Right lobe of liver (tissue), 6 donors: ENCODE measurements at regions not wholly inside any gene's neighbourhood (a gene's known extent, or its start where the extent isn't known, plus 50 kb on each side); places are given as distances from the start of the nearest gene placed in this dataset.

ENCODE experiments used
- ATAC-seq, 4 donors: fragments of 200-7000 bp; cut with Tn5 transposase; one replicate each; pipeline ENCODE4 v1.9.1; 2020; ENCODE audit warnings: mild to moderate bottlenecking in 4 of 4, moderate library complexity in 4 of 4
- DNase-seq, 3 donors: peaks; one replicate each; pipeline ENCODE4 v3.0.0-alpha.2; 2020
- H3K27ac ChIP-seq, 3 donors: fragments of 200-600 bp; one replicate each; pipeline ENCODE4 v1.8.0; 2022
- H3K27me3 ChIP-seq, 2 donors: fragments of 200-600 bp; one replicate each; pipeline ENCODE4 v1.8.0; 2022
- H3K36me3 ChIP-seq, 4 donors: fragments of 200-600 bp; sonication (generic) in 1 of 4; one replicate each; pipeline versions ENCODE4 v1.5.1 to v1.8.0; 2017 to 2022; ENCODE audit warnings: control low read depth in 1 of 4
- H3K4me1 ChIP-seq, 4 donors: fragments of 200-600 bp; sonication (generic) in 1 of 4; one replicate each; pipeline versions ENCODE4 v1.5.1 to v1.8.0; 2017 to 2022; ENCODE audit warnings: control low read depth in 1 of 4
- H3K4me3 ChIP-seq, 3 donors: fragments of 200-600 bp; one replicate each; pipeline ENCODE4 v1.8.0; 2022
- H3K9me3 ChIP-seq, 4 donors: fragments of 200-600 bp; sonication (generic) in 1 of 4; one replicate each; pipeline versions ENCODE4 v1.5.1 to v1.8.0; 2017 to 2022; ENCODE audit warnings: control low read depth in 1 of 4
- CTCF ChIP-seq, 4 donors: fragments of 200-600 bp in 3 of 4; fragments of 450-650 bp in 1 of 4; IDR thresholded peaks; one replicate each; pipeline versions ENCODE4 v1.5.1 to v1.8.0; 2016 to 2022; ENCODE audit warnings: antibody characterized with exemption in 4 of 4, mild to moderate bottlenecking in 2 of 4
- POLR2A ChIP-seq: fragments of 450-650 bp; IDR thresholded peaks from one replicate; pipeline ENCODE4 v1.6.1; 2017; ENCODE audit warnings: antibody characterized with exemption, mild to moderate bottlenecking
- WGBS: methylation state at CpG from one replicate; pipeline ENCODE4 v1.1.6; 2018; ENCODE audit warnings: low coverage, low lambda C conversion rate; ENCODE audit not compliant: insufficient coverage; ENCODE audit errors: missing lambda C conversion rate; 5-methylcytosine and 5-hydroxymethylcytosine counted together
- intact Hi-C, 2 donors: fragments of 100-400 bp; cut with DNase I; formaldehyde crosslinking; loops; one replicate each; pipeline versions ENCODE4 v1.11.2 to v1.14.1; 2022
- donor health status: DM: no; HTN: yes; CAD: no.
- donor health status: DM: no; HTN: no; CAD: no.
- donor health status: DM: no; HTN: no; CAD: no.
- donor health status: DM: no; HTN: yes; CAD: no.
- donor health status: DM: no; HTN: yes; CAD: no.

GRCh38 chrX:35665311-35665710 lies 132.8 kb upstream of the MAGEB16 start:
- H3K4me3 ChIP-seq, result no peak overlapping the region
- H3K27ac ChIP-seq, result no peak overlapping the region
- H3K4me1 ChIP-seq, result no peaks in the 10 kb centered on the region
- DNase-seq (no peak), ATAC-seq (no peak)
- no peaks in the 10 kb centered on the region for H3K9me3 ChIP-seq
- H3K36me3 ChIP-seq, result no peaks in the 10 kb centered on the region
- H3K27me3 ChIP-seq, result no peaks in the 10 kb centered on the region
- TF ChIP-seq POLR2A, result no peak
- TF ChIP-seq CTCF (IDR thresholded peaks at IDR 0.05), result no peak
- intact Hi-C loops, result no loop called here

GRCh38 chrX:35670889-35671288 lies 127.3 kb upstream of the MAGEB16 start:
- no peak for TF ChIP-seq POLR2A
- TF ChIP-seq CTCF (IDR thresholded peaks at IDR 0.05), result no peak
- H3K36me3 ChIP-seq, result no peaks in the 10 kb centered on the region
- H3K4me1 ChIP-seq, result no peaks in the 10 kb centered on the region
- no peak overlapping the region for H3K27ac ChIP-seq
- H3K27me3 ChIP-seq, result no peaks in the 10 kb centered on the region
- intact Hi-C loops, result no loop called here
- no peak for DNase-seq
- WGBS, result 67% methylated on average over 5 of the region's 5 CpGs
- no peak overlapping the region for H3K4me3 ChIP-seq
- no peaks in the 10 kb centered on the region for H3K9me3 ChIP-seq
- ATAC-seq, result no peak

DNA sequence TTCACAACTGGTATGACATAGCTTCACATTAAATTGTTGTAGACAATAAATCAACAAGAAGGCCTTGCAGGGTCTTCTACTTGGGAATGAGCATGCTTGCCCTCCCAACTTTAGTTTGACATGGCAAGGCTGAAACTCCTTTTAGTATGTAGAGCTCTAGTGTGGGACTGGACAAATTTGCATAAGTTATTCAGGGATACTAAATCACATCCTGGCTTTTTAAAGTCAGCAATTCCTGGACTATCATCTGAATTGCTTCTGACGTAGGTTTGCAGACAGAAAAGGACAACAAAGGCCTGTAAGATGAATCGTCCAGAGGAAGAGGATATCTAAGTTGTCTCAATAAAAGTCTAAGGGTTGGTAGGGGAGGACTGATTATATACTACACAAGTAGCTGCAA lies 123.0 kb upstream of the MAGEB16 start:
- H3K4me3 ChIP-seq, result no peak overlapping the region
- WGBS, result 19% methylated on average over 2 of the region's 2 CpGs
- H3K4me1 ChIP-seq, result no peaks in the 10 kb centered on the region
- ATAC-seq (no peak), DNase-seq (no peak)
- no peak overlapping the region for H3K27ac ChIP-seq
- intact Hi-C loops, result no loop called here
- H3K36me3 ChIP-seq, result no peaks in the 10 kb centered on the region
- no peaks in the 10 kb centered on the region for H3K27me3 ChIP-seq
- TF ChIP-seq POLR2A (no peak), CTCF (IDR thresholded peaks at IDR 0.05) (no peak)
- H3K9me3 ChIP-seq, result no peaks in the 10 kb centered on the region

- Histone ChIP-seq H3K36me3 (no peaks in the 10 kb centered on the region), H3K27ac (no peak overlapping the region), H3K4me3 (no peak overlapping the region), H3K27me3 (no peaks in the 10 kb centered on the region), H3K4me1 (no peaks in the 10 kb centered on the region), H3K9me3 (no peaks in the 10 kb centered on the region)
- DNase-seq (no peak), ATAC-seq (no peak)
- 69% methylated on average over 3 of the region's 3 CpGs for WGBS
- intact Hi-C loops, result no loop called here
- TF ChIP-seq CTCF (IDR thresholded peaks at IDR 0.05) (no peak), POLR2A (no peak)
Observed at GRCh38 chrX:35680940-35681346, 117.2 kb upstream of the MAGEB16 start.

- H3K9me3 ChIP-seq, result no peaks in the 10 kb centered on the region
- ATAC-seq (no peak), DNase-seq (no peak)
- H3K4me3 ChIP-seq, result no peak overlapping the region
- H3K4me1 ChIP-seq, result no peaks in the 10 kb centered on the region
- H3K36me3 ChIP-seq, result no peaks in the 10 kb centered on the region
- H3K27me3 ChIP-seq, result no peaks in the 10 kb centered on the region
- TF ChIP-seq POLR2A, result no peak
- TF ChIP-seq CTCF (IDR thresholded peaks at IDR 0.05), result no peak
- intact Hi-C loops, result no loop called here
- H3K27ac ChIP-seq, result no peak overlapping the region
- 45% methylated on average over 2 of the region's 2 CpGs for WGBS
Observed at GRCh38 chrX:35682476-35682875, 115.7 kb upstream of the MAGEB16 start.
